Fibroblast of mammary gland (primary cell): ENCODE measurements at regions not wholly inside any gene's neighbourhood (a gene's known extent, or its start where the extent isn't known, plus 50 kb on each side); places are given as distances from the start of the nearest gene placed in this dataset.

Source experiments
- DNase-seq: peaks from one replicate; pipeline ENCODE4 v3.0.0-alpha.2; 2010; ENCODE audit warnings: low read depth
- H3K4me3 ChIP-seq: 2 replicates; pipeline ENCODE4 v1.5.1; 2011; ENCODE audit warnings: low read depth, mild to moderate bottlenecking, low read length, moderate library complexity; ENCODE audit not compliant: control insufficient read depth
- CTCF ChIP-seq: conservative IDR thresholded peaks from 2 replicates; pipeline ENCODE4 v1.5.1; 2011; ENCODE audit warnings: low read depth, low read length, inconsistent platforms; ENCODE audit not compliant: control insufficient read depth, insufficient read depth

GRCh38 chr7:52270301-52270700, 765.1 kb upstream of the POM121L12 start:
- H3K4me3 ChIP-seq = no peak overlapping the region
- DNase-seq = no peak
- TF ChIP-seq CTCF = no peak

- DNase-seq = no peak
- no peak overlapping the region for H3K4me3 ChIP-seq
- no peak for TF ChIP-seq CTCF
Observed at GRCh38 chr7:52269669-52270068, 765.8 kb upstream of the POM121L12 start.

- DNase-seq = no peak
- no peak for TF ChIP-seq CTCF
- no peak overlapping the region for H3K4me3 ChIP-seq
Observed at GRCh38 chr7:52261057-52261456, 774.4 kb upstream of the POM121L12 start.

GRCh38 chr7:52260046-52260665, 775.3 kb upstream of the POM121L12 start:
- no peak for TF ChIP-seq CTCF

GRCh38 chr7:52257890-52258289, 777.5 kb upstream of the POM121L12 start:
- no peak for TF ChIP-seq CTCF
- no peak for DNase-seq
- H3K4me3 ChIP-seq = no peak overlapping the region

More at GRCh38 chr7:52260046-52260665, 775.3 kb upstream of the POM121L12 start:
- no peak overlapping the region for H3K4me3 ChIP-seq
- DNase-seq = no peak

- DNase-seq = no peak
- TF ChIP-seq CTCF = no peak
Observed at GRCh38 chr7:52254396-52255010, 780.9 kb upstream of the POM121L12 start.

More at GRCh38 chr7:52254396-52255010, 780.9 kb upstream of the POM121L12 start:
- H3K4me3 ChIP-seq = no peak overlapping the region
